K562 (cell line): ENCODE measurements at regions not wholly inside any gene's neighbourhood (a gene's known extent, or its start where the extent isn't known, plus 50 kb on each side); places are given as distances from the start of the nearest gene placed in this dataset.

ENCODE experiments used
- CC2D1A ChIP-seq: fragments of 450-650 bp; IDR thresholded peaks from 2 replicates; pipeline ENCODE4 v1.6.1; 2017; ENCODE audit warnings: mild to moderate bottlenecking
- PHB2 ChIP-seq: fragments of 450-650 bp; IDR thresholded peaks from 2 replicates; pipeline ENCODE4 v1.6.1; 2017; ENCODE audit warnings: low read depth

GRCh38 chrX:129000797-129001196, 522.5 kb downstream of the SMARCA1 start:
- TF ChIP-seq CC2D1A (no peak), PHB2 (no peak)
